ENCODE measurements at regions not wholly inside any gene's neighbourhood (a gene's known extent, or its start where the extent isn't known, plus 50 kb on each side); places are given as distances from the start of the nearest gene placed in this dataset.
A peak's percentile ranks its signal among the peaks of the same experiment; 100 is the strongest.

GRCh38 chr7:155886391-155887173 lies 74.3 kb upstream of the SHH start:
- TF ChIP-seq CTCF (conservative IDR thresholded peaks at IDR 0.05; ENCODE audit: control insufficient read depth, insufficient read depth, low read depth, low read length): no peak
- H3K4me3 ChIP-seq (ENCODE audit: control insufficient read depth, low read depth, low read length): no peak overlapping the region
- no peak for DNase-seq (ENCODE audit: low read depth)

- no peak overlapping the region for H3K4me3 ChIP-seq (ENCODE audit: control insufficient read depth, low read depth, low read length)
- TF ChIP-seq CTCF (conservative IDR thresholded peaks at IDR 0.05; ENCODE audit: control insufficient read depth, insufficient read depth, low read depth, low read length): no peak
- DNase-seq (ENCODE audit: low read depth): peak; percentile 44
Measured at GRCh38 chr7:155885167-155886155, 73.2 kb upstream of the SHH start.

GRCh38 chr7:155884225-155885166 lies 72.2 kb upstream of the SHH start:
- H3K4me3 ChIP-seq (ENCODE audit: control insufficient read depth, low read depth, low read length): no peak overlapping the region
- no peak for TF ChIP-seq CTCF (conservative IDR thresholded peaks at IDR 0.05; ENCODE audit: control insufficient read depth, insufficient read depth, low read depth, low read length)
- no peak for DNase-seq (ENCODE audit: low read depth)

GRCh38 chr7:155883491-155884224 lies 71.4 kb upstream of the SHH start:
- TF ChIP-seq CTCF (conservative IDR thresholded peaks at IDR 0.05; ENCODE audit: control insufficient read depth, insufficient read depth, low read depth, low read length): no peak
- no peak overlapping the region for H3K4me3 ChIP-seq (ENCODE audit: control insufficient read depth, low read depth, low read length)
- DNase-seq (ENCODE audit: low read depth): no peak

- no peak overlapping the region for H3K4me3 ChIP-seq (ENCODE audit: control insufficient read depth, low read depth, low read length)
- TF ChIP-seq CTCF (conservative IDR thresholded peaks at IDR 0.05; ENCODE audit: control insufficient read depth, insufficient read depth, low read depth, low read length): no peak
- DNase-seq (ENCODE audit: low read depth): peak; percentile 37
Measured at GRCh38 chr7:155882596-155882995, 70.3 kb upstream of the SHH start.
